NCI-H510A (cell line): ENCODE measurements at regions not wholly inside any gene's neighbourhood (a gene's known extent, or its start where the extent isn't known, plus 50 kb on each side); places are given as distances from the start of the nearest gene placed in this dataset.
"Not testable (repeated sequence)": the region's sequence is repeated elsewhere in the genome, so short reads cannot be mapped to it uniquely, and the experiment has no call there.

Source experiments
- DNase-seq: peaks from one replicate; lab custom pipeline; 2025; lab: John Stamatoyannopoulos, UW

GRCh38 chr3:44130249-44130648 is 111.4 kb upstream of the TOPAZ1 start:
- DNase-seq, result no peak

GRCh38 chr3:44132061-44132460 is 109.6 kb upstream of the TOPAZ1 start:
- no peak for DNase-seq

- DNase-seq, result no peak
Measured at GRCh38 chr3:44132593-44132992, 109.1 kb upstream of the TOPAZ1 start.

- no peak for DNase-seq
Measured at GRCh38 chr3:44136421-44136820, 105.3 kb upstream of the TOPAZ1 start.

- DNase-seq, result no peak
Measured at GRCh38 chr3:44146073-44146472, 95.6 kb upstream of the TOPAZ1 start.

- DNase-seq, result no peak
Measured at GRCh38 chr3:44159696-44160300, 81.9 kb upstream of the TOPAZ1 start.

GRCh38 chr3:44160818-44161217 is 80.9 kb upstream of the TOPAZ1 start:
- no peak for DNase-seq

GRCh38 chr3:44171891-44172290 is 69.8 kb upstream of the TOPAZ1 start:
- no peak for DNase-seq

- not testable (repeated sequence) for DNase-seq
Measured at GRCh38 chr3:44172701-44173100, 69.0 kb upstream of the TOPAZ1 start.

- DNase-seq, result no peak
Measured at GRCh38 chr3:44173263-44173662, 68.4 kb upstream of the TOPAZ1 start.

GRCh38 chr3:44175070-44175469 is 66.6 kb upstream of the TOPAZ1 start:
- no peak for DNase-seq

GRCh38 chr3:44179246-44179645 is 62.4 kb upstream of the TOPAZ1 start:
- DNase-seq, result no peak

- no peak for DNase-seq
Measured at GRCh38 chr3:44184319-44184953, 57.2 kb upstream of the TOPAZ1 start.

GRCh38 chr3:44185396-44185915 is 56.2 kb upstream of the TOPAZ1 start:
- no peak for DNase-seq

- DNase-seq, result no peak
Measured at GRCh38 chr3:44186111-44186672, 55.5 kb upstream of the TOPAZ1 start.

- no peak for DNase-seq
Measured at GRCh38 chr3:44186712-44187111, 55.0 kb upstream of the TOPAZ1 start.
